Stimulated activated CD8-positive, alpha-beta memory T cell treated with anti-CD3 and anti-CD28 coated beads, Interleukin-4, amount 100 ng/mL, for 1 hour (primary cell): ENCODE measurements at regions not wholly inside any gene's neighbourhood (a gene's known extent, or its start where the extent isn't known, plus 50 kb on each side); places are given as distances from the start of the nearest gene placed in this dataset.

Experiments
- DNase-seq, 2 donors: peaks; one replicate each; pipeline ENCODE4 v3.0.0-alpha.2; 2020; ENCODE audit warnings: low read depth in 2 of 2, low spot score in 1 of 2

DNA sequence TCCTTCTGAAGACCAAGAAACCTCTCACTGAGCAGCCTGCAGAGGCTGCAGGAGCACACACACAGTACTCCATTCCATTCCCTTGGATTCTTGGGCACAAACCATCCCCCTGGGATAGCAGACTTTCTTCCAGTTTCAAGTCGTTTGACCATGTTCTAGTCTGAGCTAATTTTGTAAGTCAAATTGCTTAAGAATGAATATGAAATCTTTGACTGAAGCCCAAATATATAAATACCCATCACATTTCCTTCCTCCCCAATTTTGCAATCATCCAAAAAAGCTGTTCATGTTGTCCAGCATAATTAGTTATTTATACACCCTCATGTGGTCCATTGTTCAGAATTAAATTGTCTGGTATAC is 231.2 kb upstream of the TPRG1 start:
- DNase-seq = no peak

- no peak for DNase-seq
Observed at GRCh38 chr3:188941103-188941502, 230.7 kb upstream of the TPRG1 start.

GRCh38 chr3:188942191-188942590 is 229.6 kb upstream of the TPRG1 start:
- DNase-seq = no peak

GRCh38 chr3:188943591-188943990 is 228.2 kb upstream of the TPRG1 start:
- no peak for DNase-seq

DNA sequence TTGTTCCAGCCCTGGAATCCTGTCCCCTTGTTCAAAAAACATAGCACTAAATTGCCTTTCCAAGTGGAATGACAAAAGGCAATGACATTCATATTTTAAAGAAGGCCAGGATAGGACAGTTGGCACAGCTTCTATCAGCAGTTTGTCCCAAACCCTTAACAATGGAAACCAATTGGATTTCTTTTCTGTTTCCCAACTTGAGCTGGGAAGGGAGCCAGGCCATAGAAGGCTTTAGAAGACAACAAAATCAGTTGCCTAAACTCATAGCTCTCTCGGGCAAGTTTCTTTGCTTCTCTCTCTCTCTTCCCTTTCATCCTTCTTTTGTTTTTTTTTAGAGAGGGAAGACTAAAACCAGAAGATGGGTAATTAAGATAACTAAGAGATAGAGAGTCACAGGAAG is 227.7 kb upstream of the TPRG1 start:
- no peak for DNase-seq

DNA sequence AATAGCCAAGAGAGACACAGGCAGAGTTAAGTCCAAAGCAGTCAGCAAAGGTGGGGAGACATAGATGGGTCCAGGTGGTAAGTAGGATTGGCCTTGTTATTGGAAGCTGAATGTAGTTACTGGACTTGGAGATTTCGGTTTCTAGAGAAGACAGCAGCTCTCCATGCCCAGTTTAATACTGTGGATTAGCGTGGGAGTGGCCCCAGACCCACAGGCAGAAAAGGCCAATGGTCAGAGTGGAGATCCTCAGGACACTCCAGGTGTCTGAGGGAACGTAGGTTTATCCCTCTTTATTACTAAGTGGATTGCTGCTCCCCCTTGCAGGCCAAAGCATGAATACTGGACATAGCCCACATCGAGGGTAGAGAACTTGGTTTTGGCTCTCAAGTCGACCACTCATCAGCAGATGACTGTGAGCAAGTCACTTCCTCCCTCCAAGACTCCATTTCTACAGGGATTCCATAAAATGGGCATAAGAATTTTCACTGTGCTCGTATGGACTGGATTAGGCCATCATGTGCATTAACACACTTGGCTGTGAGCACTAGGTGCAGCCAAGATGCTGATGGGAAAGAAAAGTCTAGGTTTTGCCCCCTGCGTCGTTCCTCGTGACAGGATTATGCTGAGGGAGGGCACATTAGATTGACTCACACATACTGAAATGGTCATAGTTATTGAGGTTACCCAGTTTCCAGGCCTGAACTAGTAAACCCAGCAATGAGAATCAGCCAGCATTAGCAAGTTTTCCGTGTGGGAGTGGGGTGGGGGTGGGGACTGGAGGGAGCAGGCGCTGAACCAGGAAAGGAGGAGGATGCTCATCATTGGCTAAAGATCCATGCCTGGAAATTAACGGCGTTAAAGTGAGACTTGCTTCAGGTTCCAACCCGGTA is 225.2 kb upstream of the TPRG1 start:
- DNase-seq = no peak

DNA sequence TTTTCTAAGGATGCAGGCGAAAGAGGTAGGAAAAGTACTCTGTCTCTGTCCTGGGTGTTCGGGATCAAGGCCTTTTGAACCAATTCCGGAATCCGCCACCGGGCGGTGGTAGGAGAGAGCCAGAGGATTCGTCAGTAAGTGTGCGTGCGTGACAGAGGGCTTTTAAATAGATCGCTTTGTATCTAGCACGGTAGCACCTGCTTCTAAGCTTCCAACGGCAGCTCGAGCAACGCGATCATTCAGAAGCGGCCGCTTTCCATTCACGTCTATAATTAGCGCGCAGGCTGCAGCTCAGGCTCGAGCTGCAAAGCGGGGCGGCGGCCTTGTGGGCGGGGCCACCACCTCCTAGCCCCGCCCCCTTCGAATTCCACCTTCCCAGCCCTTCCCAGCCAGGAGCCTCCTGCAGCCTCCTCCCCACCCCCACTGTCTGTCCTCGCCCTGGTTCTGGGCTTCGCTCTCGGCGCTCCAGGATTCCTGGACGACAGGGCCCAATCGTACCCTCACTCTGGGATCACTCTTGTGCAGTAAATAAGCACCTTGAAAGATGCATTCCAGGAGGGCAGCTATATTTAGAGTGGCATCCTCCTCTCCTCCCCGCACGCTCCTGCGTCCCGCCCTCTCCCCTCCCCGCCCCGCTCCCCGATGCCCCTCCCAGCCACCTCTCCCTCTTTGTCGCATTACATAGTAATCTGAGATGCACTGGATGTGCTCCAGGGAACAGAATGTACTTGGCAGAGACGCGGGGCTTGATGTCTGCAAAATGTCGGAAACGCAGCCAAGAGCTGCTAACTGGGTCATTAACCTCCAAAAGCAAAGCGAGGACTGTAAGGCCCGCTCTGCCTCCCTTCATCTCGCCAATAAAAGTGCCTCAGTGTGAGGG is 224.1 kb upstream of the TPRG1 start:
- no peak for DNase-seq

DNA sequence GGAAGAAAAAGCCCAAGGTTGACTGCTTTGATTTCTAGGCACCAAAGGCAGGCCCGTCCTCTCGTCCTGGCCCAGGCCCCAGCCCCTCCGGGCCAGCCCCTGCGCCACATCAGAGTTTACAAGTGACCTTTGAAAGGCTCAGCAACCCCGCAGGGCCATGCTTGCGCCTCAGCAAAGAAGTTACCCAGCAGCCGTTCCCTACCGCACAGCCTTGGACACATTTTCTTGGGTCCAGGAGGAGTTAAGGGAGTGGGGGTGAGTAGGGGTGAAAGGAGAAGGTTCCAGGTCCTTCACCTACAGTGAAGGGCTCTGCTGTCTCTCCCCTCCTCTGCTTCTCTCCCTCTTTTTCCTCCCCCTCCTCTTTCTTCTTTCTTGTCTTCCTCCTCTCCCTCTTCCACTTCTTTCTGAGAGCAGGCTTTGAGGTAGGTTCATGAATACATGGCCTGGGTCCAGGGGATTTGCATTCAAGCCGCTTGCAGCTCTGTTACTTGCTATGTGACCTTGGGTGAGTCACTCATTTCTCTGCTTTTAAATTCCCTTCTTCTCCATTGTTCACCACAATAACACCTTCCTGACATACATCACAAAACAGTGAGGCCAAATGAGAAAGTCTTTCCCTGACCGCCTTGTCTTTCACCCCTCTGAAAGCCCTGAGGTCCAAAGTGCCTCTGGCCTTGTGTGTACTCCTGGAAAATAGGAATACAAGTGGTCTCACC is 223.3 kb upstream of the TPRG1 start:
- DNase-seq = no peak

DNA sequence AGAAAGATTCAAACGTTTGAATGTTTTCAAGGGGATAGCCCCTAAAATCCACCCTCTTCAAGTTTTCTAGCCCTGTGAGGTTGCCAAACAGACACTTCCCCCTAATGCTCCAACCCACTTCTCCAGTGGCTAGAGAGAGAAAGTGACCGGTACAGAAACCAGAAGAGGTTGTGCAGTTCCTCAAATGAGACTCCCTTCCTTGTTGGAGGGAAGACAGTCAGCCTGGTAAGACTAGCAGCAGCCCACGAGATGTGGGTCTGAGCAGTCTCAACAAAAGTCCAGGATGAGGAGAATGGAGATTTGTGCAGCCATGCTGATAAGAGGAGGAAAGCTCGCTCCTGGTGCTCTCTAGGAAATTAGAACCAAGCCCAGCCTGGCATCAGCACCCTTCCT is 222.8 kb upstream of the TPRG1 start:
- DNase-seq = no peak

DNA sequence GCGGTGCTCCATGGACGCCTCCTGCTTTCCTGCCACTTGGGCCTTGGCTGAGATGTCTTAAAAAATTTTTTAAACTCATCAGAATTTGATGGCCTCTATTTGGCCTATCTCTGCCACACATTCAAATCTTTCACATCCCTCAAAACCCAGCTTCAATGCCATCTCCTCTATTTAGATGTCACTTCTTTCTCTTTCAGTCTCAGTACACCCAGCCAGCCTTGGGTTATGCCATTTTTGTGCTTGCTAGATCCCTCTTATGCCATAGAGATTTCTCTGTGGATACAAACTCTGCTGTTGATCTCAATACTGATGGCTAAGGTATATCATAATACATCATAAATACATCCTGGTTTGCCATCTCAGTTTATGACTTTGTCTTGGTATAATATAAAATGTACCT is 222.3 kb upstream of the TPRG1 start:
- DNase-seq = no peak

- DNase-seq = no peak
Observed at GRCh38 chr3:188949996-188950395, 221.8 kb upstream of the TPRG1 start.

- DNase-seq = no peak
Observed at GRCh38 chr3:188950832-188951489, 220.8 kb upstream of the TPRG1 start.

- DNase-seq = no peak
Observed at GRCh38 chr3:188951734-188952133, 220.0 kb upstream of the TPRG1 start.

DNA sequence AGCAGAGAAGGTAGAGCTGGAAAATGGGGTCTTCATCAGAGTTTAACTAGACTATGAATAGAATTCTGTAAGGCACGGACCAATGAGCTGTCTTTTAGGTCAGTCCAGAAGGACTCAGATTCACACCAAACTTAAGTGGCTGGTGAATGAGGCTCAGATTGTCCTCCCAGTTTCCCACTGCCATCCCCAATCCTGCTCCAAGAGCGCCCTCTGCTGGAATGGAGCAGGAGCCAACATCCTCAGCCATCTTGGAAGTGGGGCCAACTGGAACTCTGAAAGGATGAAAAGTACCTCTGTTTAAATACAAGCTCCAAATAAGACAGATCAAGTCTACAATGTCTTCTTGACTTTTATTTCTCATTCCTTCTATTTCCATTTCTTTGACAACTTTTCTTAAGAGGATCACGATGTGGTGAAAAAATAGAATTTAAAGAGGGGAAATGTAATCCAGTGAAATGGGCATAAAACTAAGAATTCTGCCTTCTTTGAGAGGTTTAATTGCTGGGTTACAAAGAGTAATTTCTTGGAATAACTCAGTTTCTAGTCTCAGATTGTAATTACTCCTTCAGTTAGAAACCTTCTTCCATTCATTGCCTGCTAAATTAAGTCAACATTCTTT is 217.1 kb upstream of the TPRG1 start:
- DNase-seq = peak; percentile 34 to 56

GRCh38 chr3:188955919-188956318 is 215.9 kb upstream of the TPRG1 start:
- DNase-seq = no peak

- no peak for DNase-seq
Observed at GRCh38 chr3:188956839-188957489, 214.8 kb upstream of the TPRG1 start.

- DNase-seq = no peak
Observed at GRCh38 chr3:188959013-188959412, 212.8 kb upstream of the TPRG1 start.

DNA sequence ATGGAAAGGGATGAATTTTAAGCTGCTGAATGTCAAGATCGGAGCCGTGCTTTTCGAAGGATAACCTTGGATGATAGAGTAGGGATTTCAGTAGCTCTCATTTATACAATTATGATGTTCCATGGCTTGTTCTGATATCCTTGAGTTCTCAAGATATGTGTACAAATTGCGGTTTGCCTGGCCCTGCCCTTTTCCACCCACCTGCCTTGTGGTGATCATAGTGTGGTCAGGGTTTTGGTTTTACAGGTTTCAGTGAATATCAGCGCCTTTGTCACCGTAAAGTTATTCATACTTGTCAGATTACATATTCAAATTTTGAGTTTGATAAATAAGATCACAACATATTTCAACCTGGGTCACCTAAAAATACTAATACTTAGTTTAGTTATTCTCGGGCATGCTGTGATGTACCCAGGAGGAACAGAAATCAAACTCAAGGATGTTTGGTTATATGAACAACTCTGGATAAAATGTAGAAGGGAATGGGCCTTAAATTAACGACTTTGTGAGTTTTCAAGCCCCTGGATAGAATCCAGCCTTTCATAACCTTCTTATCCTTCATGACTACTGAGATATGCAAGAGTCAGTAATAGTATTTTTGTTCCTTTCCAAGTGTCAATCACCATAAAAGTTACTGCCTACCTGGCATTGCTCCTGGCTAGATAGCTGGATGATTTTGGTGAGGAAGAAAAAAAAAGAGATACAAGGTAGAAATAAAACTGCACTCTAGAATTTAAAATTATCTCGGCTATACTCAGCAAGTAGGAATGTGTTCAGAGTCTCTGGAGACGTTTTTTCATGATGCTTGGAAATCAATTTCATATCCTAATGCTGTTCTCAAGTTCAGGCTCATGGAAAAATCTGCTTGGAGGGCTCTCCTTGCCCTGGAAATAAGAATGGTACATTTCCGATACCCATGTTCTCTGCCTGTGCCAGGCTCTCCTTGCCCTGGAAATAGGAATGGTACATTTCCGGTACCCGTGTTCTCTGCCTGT is 209.2 kb upstream of the TPRG1 start:
- DNase-seq = no peak

GRCh38 chr3:188964957-188965356 is 206.8 kb upstream of the TPRG1 start:
- no peak for DNase-seq
